ENCODE measurements at regions not wholly inside any gene's neighbourhood (a gene's known extent, or its start where the extent isn't known, plus 50 kb on each side); places are given as distances from the start of the nearest gene placed in this dataset.
A peak's percentile ranks its signal among the peaks of the same experiment; 100 is the strongest.
"Not testable (repeated sequence)": the region's sequence is repeated elsewhere in the genome, so short reads cannot be mapped to it uniquely, and the experiment has no call there.

- Mint-ChIP-seq H3K27ac (no peak overlapping the region), H3K9me3 (peaks cover 4% of the 10 kb centered on the region), H3K4me3 (peak overlapping the region; percentile 28), H3K27me3 (no peaks in the 10 kb centered on the region), H3K4me1 (no peaks in the 10 kb centered on the region), H3K36me3 (ENCODE audit: low read depth) (no peaks in the 10 kb centered on the region)
- ATAC-seq (replicated peaks) = no peak
Measured at GRCh38 chr6:126701676-126702560, 362.0 kb downstream of the CENPW start.

- no peaks in the 10 kb centered on the region for H3K9me3 Mint-ChIP-seq
- no peaks in the 10 kb centered on the region for H3K4me1 Mint-ChIP-seq
- no peaks in the 10 kb centered on the region for H3K27me3 Mint-ChIP-seq
- no peaks in the 10 kb centered on the region for H3K36me3 Mint-ChIP-seq (ENCODE audit: low read depth)
- no peak overlapping the region for H3K4me3 Mint-ChIP-seq
- no peak overlapping the region for H3K27ac Mint-ChIP-seq
- no peak for ATAC-seq (replicated peaks)
Measured at GRCh38 chr6:126716032-126716431, 376.1 kb downstream of the CENPW start.

GRCh38 chr6:126716826-126717509, 377.1 kb downstream of the CENPW start:
- Mint-ChIP-seq H3K27ac (no peak overlapping the region), H3K9me3 (no peaks in the 10 kb centered on the region), H3K4me3 (no peak overlapping the region), H3K4me1 (no peaks in the 10 kb centered on the region), H3K36me3 (ENCODE audit: low read depth) (no peaks in the 10 kb centered on the region), H3K27me3 (no peaks in the 10 kb centered on the region)
- no peak for ATAC-seq (replicated peaks)

- no peaks in the 10 kb centered on the region for H3K4me1 Mint-ChIP-seq
- no peaks in the 10 kb centered on the region for H3K9me3 Mint-ChIP-seq
- H3K36me3 Mint-ChIP-seq (ENCODE audit: low read depth) = no peaks in the 10 kb centered on the region
- no peak for ATAC-seq (replicated peaks)
- H3K27ac Mint-ChIP-seq = no peak overlapping the region
- H3K27me3 Mint-ChIP-seq = peaks cover 5% of the 10 kb centered on the region
- no peak overlapping the region for H3K4me3 Mint-ChIP-seq
Measured at GRCh38 chr6:126718600-126719327, 378.8 kb downstream of the CENPW start.

- ATAC-seq (replicated peaks) = no peak
- Mint-ChIP-seq H3K27ac (no peak overlapping the region), H3K9me3 (no peaks in the 10 kb centered on the region)
Measured at GRCh38 chr6:126720304-126720703, 380.4 kb downstream of the CENPW start.

GRCh38 chr6:126721581-126722160, 381.8 kb downstream of the CENPW start:
- Mint-ChIP-seq H3K27me3 (peaks cover 5% of the 10 kb centered on the region), H3K27ac (no peak overlapping the region), H3K36me3 (ENCODE audit: low read depth) (no peaks in the 10 kb centered on the region), H3K4me3 (no peak overlapping the region), H3K9me3 (no peaks in the 10 kb centered on the region), H3K4me1 (no peaks in the 10 kb centered on the region)
- no peak for ATAC-seq (replicated peaks)

More at GRCh38 chr6:126720304-126720703, 380.4 kb downstream of the CENPW start:
- Mint-ChIP-seq H3K27me3 (peaks cover 5% of the 10 kb centered on the region), H3K4me3 (no peak overlapping the region), H3K4me1 (no peaks in the 10 kb centered on the region), H3K36me3 (ENCODE audit: low read depth) (no peaks in the 10 kb centered on the region)

- peaks cover 5% of the 10 kb centered on the region for H3K27me3 Mint-ChIP-seq
- no peaks in the 10 kb centered on the region for H3K36me3 Mint-ChIP-seq (ENCODE audit: low read depth)
- no peaks in the 10 kb centered on the region for H3K9me3 Mint-ChIP-seq
- H3K4me3 Mint-ChIP-seq = no peak overlapping the region
- no peaks in the 10 kb centered on the region for H3K4me1 Mint-ChIP-seq
- H3K27ac Mint-ChIP-seq = no peak overlapping the region
- ATAC-seq (replicated peaks) = no peak
Measured at GRCh38 chr6:126722411-126722810, 382.5 kb downstream of the CENPW start.

GRCh38 chr6:126723541-126724170, 383.7 kb downstream of the CENPW start:
- Mint-ChIP-seq H3K4me3 (no peak overlapping the region), H3K27me3 (peaks cover 5% of the 10 kb centered on the region), H3K27ac (no peak overlapping the region), H3K4me1 (no peaks in the 10 kb centered on the region), H3K9me3 (no peaks in the 10 kb centered on the region), H3K36me3 (ENCODE audit: low read depth) (no peaks in the 10 kb centered on the region)
- ATAC-seq (replicated peaks) = no peak

GRCh38 chr6:126724821-126725220, 384.9 kb downstream of the CENPW start:
- no peak overlapping the region for H3K27ac Mint-ChIP-seq
- peaks cover 5% of the 10 kb centered on the region for H3K27me3 Mint-ChIP-seq
- H3K4me3 Mint-ChIP-seq = no peak overlapping the region
- ATAC-seq (replicated peaks) = no peak
- no peaks in the 10 kb centered on the region for H3K4me1 Mint-ChIP-seq
- peaks cover 5% of the 10 kb centered on the region for H3K9me3 Mint-ChIP-seq
- H3K36me3 Mint-ChIP-seq (ENCODE audit: low read depth) = no peaks in the 10 kb centered on the region

GRCh38 chr6:126726454-126726853, 386.5 kb downstream of the CENPW start:
- not testable (repeated sequence) for H3K36me3 Mint-ChIP-seq (ENCODE audit: low read depth); H3K27ac Mint-ChIP-seq; H3K27me3 Mint-ChIP-seq; H3K4me3 Mint-ChIP-seq; ATAC-seq (replicated peaks); H3K4me1 Mint-ChIP-seq; H3K9me3 Mint-ChIP-seq

GRCh38 chr6:126738146-126738545, 380.3 kb upstream of the RSPO3 start:
- Mint-ChIP-seq H3K4me1 (no peaks in the 10 kb centered on the region), H3K9me3 (no peaks in the 10 kb centered on the region), H3K27me3 (no peaks in the 10 kb centered on the region), H3K36me3 (ENCODE audit: low read depth) (no peaks in the 10 kb centered on the region), H3K27ac (no peak overlapping the region), H3K4me3 (no peak overlapping the region)
- no peak for ATAC-seq (replicated peaks)

GRCh38 chr6:126738641-126739040, 379.8 kb upstream of the RSPO3 start:
- Mint-ChIP-seq H3K4me3 (no peak overlapping the region), H3K27me3 (no peaks in the 10 kb centered on the region), H3K36me3 (ENCODE audit: low read depth) (no peaks in the 10 kb centered on the region), H3K9me3 (no peaks in the 10 kb centered on the region), H3K4me1 (no peaks in the 10 kb centered on the region), H3K27ac (no peak overlapping the region)
- no peak for ATAC-seq (replicated peaks)

- Mint-ChIP-seq H3K36me3 (ENCODE audit: low read depth) (no peaks in the 10 kb centered on the region), H3K27me3 (no peaks in the 10 kb centered on the region), H3K9me3 (no peaks in the 10 kb centered on the region), H3K27ac (no peak overlapping the region), H3K4me1 (no peaks in the 10 kb centered on the region), H3K4me3 (no peak overlapping the region)
- ATAC-seq (replicated peaks) = no peak
Measured at GRCh38 chr6:126743076-126743475, 375.4 kb upstream of the RSPO3 start.
